ENCODE measurements at regions not wholly inside any gene's neighbourhood (a gene's known extent, or its start where the extent isn't known, plus 50 kb on each side); places are given as distances from the start of the nearest gene placed in this dataset.

- TF ChIP-seq FOXP2 (optimal IDR thresholded peaks at IDR 0.05; ENCODE audit: control extremely low read depth, extremely low read length, insufficient read depth) (no peak), POLR2AphosphoS5 (IDR thresholded peaks at IDR 0.05; ENCODE audit: borderline replicate concordance, low read depth, low read length) (no peak), EZH2 (IDR thresholded peaks at IDR 0.05) (no peak)
Measured at GRCh38 chr1:93813076-93813475, 65.9 kb downstream of the DNTTIP2 start.
